ENCODE measurements at regions not wholly inside any gene's neighbourhood (a gene's known extent, or its start where the extent isn't known, plus 50 kb on each side); places are given as distances from the start of the nearest gene placed in this dataset.
"Not testable (repeated sequence)": the region's sequence is repeated elsewhere in the genome, so short reads cannot be mapped to it uniquely, and the experiment has no call there.

GRCh38 chr14:28187902-28188830, 578.4 kb upstream of the FOXG1 start:
- DNase-seq (ENCODE audit: low read depth, low spot score) = not testable (repeated sequence)

- DNase-seq (ENCODE audit: low read depth, low spot score) = no peak
Observed at GRCh38 chr14:28196878-28197277, 569.7 kb upstream of the FOXG1 start.

GRCh38 chr14:28220391-28220790, 546.2 kb upstream of the FOXG1 start:
- no peak for DNase-seq (ENCODE audit: low read depth, low spot score)

- no peak for DNase-seq (ENCODE audit: low read depth, low spot score)
Observed at GRCh38 chr14:28240909-28241308, 525.7 kb upstream of the FOXG1 start.

- DNase-seq (ENCODE audit: low read depth, low spot score) = no peak
Observed at GRCh38 chr14:28242895-28243294, 523.7 kb upstream of the FOXG1 start.

GRCh38 chr14:28243600-28243999, 523.0 kb upstream of the FOXG1 start:
- DNase-seq (ENCODE audit: low read depth, low spot score) = no peak

GRCh38 chr14:28245216-28245615, 521.4 kb upstream of the FOXG1 start:
- no peak for DNase-seq (ENCODE audit: low read depth, low spot score)

GRCh38 chr14:28247491-28247890, 519.1 kb upstream of the FOXG1 start:
- no peak for DNase-seq (ENCODE audit: low read depth, low spot score)

- DNase-seq (ENCODE audit: low read depth, low spot score) = not testable (repeated sequence)
Observed at GRCh38 chr14:28252124-28252523, 514.5 kb upstream of the FOXG1 start.

GRCh38 chr14:28254768-28255167, 511.8 kb upstream of the FOXG1 start:
- no peak for DNase-seq (ENCODE audit: low read depth, low spot score)

GRCh38 chr14:28264306-28264705, 502.3 kb upstream of the FOXG1 start:
- no peak for DNase-seq (ENCODE audit: low read depth, low spot score)

- no peak for DNase-seq (ENCODE audit: low read depth, low spot score)
Observed at GRCh38 chr14:28272270-28272669, 494.3 kb upstream of the FOXG1 start.

GRCh38 chr14:28280530-28280929, 486.1 kb upstream of the FOXG1 start:
- no peak for DNase-seq (ENCODE audit: low read depth, low spot score)

- no peak for DNase-seq (ENCODE audit: low read depth, low spot score)
Observed at GRCh38 chr14:28280997-28281598, 485.5 kb upstream of the FOXG1 start.

- no peak for DNase-seq (ENCODE audit: low read depth, low spot score)
Observed at GRCh38 chr14:28284546-28285300, 481.9 kb upstream of the FOXG1 start.

GRCh38 chr14:28294834-28295440, 471.6 kb upstream of the FOXG1 start:
- DNase-seq (ENCODE audit: low read depth, low spot score) = no peak

- no peak for DNase-seq (ENCODE audit: low read depth, low spot score)
Observed at GRCh38 chr14:28297559-28297958, 469.0 kb upstream of the FOXG1 start.

GRCh38 chr14:28298156-28298555, 468.4 kb upstream of the FOXG1 start:
- no peak for DNase-seq (ENCODE audit: low read depth, low spot score)

- no peak for DNase-seq (ENCODE audit: low read depth, low spot score)
Observed at GRCh38 chr14:28299227-28299626, 467.4 kb upstream of the FOXG1 start.

- DNase-seq (ENCODE audit: low read depth, low spot score) = no peak
Observed at GRCh38 chr14:28300356-28300755, 466.2 kb upstream of the FOXG1 start.

- no peak for DNase-seq (ENCODE audit: low read depth, low spot score)
Observed at GRCh38 chr14:28301179-28301578, 465.4 kb upstream of the FOXG1 start.

- no peak for DNase-seq (ENCODE audit: low read depth, low spot score)
Observed at GRCh38 chr14:28303248-28303647, 463.3 kb upstream of the FOXG1 start.
